ENCODE measurements at regions not wholly inside any gene's neighbourhood (a gene's known extent, or its start where the extent isn't known, plus 50 kb on each side); places are given as distances from the start of the nearest gene placed in this dataset.

DNA sequence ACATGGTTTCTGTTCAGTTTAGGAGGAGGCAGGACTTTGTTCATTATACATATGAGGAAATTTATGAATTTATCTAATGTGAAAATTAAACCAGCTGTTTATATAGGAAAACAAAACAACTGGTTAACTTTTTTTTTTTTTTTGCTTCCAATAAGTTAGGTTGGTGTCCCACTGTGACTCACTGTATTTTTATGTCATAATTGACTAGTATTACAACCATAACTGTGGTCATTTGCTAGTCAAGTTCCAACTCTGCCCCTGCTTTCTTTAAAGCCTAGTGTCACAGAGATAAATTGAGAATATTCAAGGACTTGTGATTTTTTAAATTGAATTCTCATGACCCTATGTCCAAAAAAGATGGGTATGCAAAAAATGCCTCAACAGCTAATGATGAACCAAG, 227.7 kb downstream of the BCAT1 start:
- DNase-seq: no peak

DNA sequence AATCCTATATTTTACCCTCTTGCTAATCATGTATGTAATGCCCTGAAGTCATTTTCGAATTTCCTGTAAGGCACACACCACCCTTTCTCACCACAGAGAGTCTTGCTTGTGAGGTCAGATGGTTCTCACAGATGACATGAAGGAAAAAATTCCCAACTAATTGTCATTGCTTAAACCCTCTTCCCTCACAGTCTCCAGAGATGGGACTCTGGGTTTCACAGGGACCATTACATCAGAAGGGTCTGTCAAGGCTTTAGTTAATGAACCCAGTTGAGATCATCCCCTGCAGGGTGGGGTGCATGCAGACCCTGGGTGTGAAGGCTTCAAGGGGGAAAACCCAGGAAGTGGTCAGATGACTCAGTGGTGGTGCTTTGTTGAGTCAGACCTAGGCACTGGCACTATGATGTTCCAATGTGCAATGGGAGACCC, 229.6 kb downstream of the BCAT1 start:
- peak; percentile 70 for DNase-seq

DNA sequence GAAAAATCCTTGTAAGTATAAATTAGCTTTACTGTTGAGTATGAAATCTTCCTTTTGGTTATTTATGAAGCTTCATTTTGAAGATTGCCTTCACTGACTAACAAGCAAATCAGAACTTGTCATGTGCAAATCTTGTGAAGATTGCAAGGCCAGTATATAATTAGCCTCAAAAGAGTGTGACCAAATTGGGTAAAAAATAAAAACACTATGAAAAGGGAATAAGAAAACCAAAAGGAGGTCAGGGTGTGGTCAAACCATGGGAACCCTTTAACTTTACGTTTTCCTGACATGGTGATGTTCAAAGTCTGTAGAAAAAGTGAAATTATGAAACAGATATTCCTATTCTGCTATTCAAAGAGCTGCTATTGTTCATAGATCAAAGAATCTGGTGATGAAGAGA, 230.3 kb downstream of the BCAT1 start:
- DNase-seq: no peak

DNA sequence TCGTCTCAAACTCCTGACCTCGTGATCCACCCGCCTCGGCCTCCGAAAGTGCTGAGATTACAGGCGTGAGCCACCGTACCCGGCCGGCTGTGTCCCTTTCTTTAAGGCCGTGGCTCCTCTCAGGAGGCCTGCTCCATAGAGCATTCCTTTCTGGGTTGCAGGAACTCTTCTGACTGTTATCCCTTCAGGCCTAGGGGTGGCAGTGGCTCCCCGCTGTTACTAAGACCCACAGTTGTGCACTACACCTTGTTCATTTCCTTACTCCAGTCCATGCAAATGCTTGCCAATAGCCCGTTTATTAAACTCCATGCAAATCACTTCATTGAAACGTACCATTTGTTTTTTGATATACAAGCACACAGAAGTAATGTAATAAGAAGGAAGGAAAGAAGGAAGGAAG, 234.7 kb downstream of the BCAT1 start:
- no peak for DNase-seq

DNA sequence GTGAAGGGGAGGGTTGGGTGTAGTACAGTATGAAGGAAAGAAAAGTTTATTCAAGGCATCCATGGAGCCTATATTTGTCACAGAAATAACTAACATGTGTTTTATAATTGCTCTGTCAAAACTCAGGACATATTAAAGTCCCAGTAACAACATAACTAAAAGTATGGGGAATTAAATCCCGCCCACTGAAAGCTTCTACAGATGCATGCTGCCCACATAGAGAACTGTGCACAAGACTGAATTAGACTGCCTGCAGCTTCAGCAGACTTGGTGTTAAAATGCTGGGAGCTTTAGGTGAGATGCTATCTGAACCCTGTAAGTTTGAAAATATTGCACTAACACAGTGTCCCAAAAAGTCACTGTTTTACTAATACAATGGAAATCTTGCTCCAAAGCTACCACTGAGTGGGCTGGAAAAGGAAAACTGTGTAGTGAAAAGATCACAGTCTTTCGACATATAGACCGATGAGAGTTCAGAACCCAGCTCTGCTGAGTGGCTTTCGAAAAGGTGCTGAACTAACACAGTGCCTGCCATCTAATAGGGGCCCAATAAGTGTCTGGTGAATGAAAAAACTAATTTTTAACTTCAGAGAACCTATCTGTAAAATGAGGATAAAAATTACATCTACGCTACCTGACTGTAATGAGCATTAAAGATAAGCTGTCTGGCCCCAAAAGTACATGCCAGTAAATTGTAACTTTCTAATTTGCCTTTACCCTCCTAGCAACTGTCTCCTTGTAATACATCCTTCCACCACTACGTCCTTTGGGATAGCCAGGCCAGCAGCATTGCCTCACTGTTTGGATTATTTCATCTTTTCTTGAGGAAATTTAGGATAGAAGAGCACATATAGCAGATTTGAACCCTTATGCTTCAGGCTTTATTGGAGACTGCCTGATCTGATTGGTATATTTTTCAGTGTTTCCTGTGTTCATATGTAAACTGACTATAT, 237.6 kb downstream of the BCAT1 start:
- DNase-seq: no peak

DNA sequence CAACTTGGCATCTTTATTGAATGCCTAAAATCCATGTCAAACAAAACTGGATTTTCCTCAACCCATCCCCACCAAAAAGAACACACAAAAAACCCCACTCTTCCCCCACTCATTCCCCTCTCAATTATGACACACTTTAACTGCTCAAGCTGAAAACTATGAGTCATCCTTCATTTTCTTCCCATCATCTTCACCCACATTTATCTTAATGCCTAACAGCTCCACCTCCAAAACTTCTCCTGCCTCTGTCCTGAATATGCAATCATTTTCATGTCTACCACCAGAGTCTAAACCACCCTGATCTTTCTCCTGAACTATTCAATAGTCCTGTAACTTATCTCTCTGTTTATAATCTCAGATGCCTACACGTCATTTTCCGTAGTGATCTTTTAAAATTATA, 239.7 kb downstream of the BCAT1 start:
- DNase-seq: no peak

DNA sequence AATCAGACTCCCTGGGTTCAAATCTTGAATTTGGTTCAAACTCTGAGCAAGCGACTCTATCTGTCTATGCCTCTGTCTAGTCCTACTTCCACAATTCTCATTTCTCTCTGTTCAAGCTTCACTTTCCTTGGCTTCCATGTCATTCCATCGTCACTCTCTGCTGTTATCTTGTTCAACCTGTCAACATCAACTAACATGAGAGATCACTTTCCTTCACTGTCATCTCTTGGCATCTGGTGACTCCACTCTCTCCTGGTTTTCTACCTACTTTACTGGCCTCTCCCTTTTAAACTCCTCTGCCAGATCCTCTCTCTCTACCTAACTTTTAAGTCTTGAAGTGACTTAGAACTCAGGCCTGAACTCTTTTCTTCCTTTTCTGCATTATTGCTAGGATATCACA, 240.2 kb downstream of the BCAT1 start:
- DNase-seq: no peak

DNA sequence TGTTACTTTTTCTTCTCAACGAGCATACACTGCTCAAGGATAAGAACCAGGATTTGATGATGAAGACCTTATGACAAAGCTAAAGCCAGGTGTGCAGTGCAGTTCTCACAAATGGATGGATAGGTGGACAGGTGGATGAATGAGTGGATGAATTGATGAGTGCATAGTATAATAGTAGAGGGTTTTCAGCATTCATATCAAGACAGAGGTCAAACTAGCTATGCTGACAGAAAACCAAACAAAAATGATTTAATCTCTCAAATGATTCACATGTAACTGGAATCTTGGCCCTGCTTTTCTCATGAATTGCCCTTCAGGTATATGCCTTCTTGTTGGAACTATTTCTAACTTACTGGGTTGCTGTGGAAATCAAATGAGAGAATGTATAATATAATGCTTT, 240.9 kb downstream of the BCAT1 start:
- no peak for DNase-seq

DNA sequence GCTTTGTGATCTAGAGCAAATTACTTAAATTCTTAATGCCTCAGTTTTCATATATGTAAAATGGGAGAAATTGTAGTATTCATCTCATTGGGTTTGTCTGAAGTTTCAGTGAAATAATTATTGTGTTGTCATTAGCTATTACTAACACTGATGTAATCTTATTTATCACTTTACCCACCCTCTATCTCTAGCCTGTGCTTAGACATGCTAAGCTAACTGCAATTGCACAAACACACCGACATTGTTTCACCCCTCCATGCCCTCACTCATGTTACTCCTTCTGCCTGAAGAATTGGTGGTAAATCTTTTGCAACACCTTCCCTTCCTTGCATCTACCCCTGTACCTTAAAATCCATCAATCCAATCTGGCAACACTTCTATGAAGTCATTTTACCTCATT, 241.6 kb downstream of the BCAT1 start:
- no peak for DNase-seq

DNA sequence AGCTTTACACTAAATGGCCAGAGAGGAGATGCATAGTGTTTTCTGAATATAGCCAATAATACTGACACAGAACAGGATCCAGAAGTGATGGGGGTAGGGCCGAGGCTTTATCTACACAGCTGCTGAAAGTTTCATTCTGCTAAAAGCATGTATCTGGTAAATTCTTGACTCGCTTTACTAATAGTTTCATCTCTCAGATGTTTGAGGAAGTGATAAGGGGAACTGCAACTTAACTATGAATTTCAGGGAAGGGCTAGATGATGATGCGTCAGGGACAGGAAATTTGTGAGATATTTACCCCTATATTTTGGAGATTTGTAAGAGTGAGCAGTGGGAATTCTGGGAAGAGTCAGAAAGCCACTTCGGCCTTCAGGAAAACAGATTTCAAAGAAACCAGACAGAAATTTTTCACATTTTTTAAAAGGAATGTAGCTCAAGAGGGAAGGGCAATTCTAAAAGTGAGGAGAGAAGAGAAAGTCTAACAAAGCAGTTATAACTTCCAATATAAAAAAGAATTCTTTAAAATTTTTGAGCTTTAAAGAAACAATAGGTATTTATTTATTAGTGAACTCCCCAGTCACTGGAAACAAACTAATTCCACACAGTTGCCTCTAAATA, 243.1 kb downstream of the BCAT1 start:
- no peak for DNase-seq

DNA sequence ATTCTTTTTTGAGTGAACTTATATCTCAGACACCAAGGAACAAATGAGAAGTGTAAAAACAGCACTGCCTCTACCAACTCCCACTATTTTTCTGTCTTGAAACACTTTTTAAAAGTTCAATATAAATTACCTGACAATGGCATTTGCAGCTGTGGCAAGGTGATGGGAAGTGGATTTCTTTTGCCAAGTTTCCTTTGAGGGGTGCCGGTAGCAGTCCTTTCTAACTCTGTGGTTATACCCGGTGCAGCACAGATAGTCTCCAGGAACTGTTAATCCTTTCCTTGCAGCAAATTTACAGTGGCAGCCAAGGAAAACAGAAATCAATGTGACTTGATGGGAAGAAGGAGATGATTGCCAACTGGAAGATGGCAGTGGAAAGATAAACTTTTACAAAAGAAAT, 243.7 kb downstream of the BCAT1 start:
- no peak for DNase-seq

DNA sequence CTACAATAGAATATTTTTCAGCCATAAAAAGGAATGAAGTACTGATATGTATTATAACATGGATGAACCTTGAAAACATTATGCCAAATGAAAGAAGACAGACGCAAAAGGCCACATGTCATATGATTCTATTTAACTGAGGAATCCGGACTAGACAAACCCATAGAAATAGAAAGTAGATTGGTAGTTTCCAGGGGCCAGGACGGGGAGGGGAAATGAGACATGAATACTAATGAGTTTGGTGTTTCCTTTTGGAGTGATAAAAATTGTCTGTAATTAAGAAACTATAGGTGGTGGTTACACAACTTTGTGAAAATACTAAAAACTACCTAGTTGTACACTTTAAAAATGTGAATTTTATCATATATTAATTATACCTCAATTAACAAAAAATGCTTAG, 247.6 kb downstream of the BCAT1 start:
- DNase-seq: no peak

DNA sequence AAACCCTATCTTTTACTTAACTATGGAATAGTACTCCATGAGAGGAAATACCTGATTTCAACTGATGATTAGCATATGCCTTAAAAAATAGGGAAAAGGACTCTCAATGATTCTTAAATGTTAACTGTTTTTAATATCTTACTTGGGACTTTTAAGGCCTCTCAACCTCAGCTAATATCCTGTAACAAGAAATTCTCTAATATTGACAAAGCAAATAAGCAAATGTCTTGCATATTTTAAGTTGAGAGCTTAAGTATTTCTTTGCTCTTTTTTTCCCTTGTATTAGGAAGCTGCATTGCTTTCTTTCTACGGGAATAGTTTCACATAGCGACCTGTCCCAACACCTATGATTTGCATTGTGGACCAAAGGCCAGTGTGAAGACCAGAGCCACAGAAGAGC, 249.9 kb downstream of the BCAT1 start:
- DNase-seq: no peak

DNA sequence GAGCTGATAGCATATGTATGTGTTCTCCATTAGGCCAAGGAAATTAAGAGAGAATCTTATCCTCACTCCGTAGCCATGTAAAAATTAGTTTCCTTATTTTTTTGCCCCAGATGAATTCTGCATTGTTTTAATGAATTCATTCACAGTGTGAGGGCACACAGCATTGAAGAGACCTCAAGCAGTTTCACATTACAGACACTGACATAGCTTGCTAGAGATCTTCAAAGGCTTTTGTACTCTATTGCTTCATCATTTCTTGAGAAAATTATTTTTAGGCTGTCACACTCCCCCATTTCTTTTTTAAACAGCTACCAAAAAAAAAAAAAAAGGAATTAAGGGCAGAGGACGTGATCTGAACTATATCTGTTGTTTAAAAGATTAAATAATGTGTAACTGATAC, 251.1 kb downstream of the BCAT1 start:
- DNase-seq: no peak

DNA sequence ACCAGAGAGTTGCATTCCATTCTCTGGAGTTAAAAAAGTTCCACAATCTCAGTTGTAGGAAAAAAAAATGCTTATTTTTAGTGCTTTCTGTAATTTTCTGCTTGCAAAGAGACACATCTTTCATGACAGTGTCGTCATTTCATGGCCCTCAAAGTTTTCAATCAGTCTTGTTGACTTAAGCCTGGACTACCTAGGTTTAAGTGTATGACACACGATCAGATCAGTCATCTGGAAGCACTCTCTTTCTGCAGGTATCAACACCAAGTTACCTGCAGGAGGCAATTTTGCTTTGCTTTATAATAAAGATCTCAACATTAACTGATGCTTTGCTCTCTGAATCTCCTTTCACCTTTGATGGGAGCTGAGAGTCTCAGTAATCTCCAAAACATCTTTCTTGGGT, 251.6 kb downstream of the BCAT1 start:
- DNase-seq: no peak

DNA sequence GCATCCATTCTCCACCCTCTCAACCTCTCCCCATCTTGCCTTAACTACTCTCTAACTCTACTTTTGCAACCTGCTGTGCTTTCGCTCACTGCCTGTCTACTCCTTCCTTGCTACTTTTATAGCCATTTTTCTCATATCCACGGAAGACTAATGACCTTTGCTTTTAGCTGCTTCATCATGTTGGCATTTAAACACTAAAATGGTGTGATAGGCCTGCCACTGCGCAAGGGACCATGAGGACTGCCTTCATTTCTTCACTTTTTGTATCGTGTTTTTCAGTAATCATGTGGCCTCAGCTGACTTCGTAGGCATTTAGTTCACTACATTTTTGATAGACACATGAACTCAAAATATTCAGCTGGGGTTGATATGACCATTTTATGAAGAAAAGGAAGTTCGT, 252.1 kb downstream of the BCAT1 start:
- DNase-seq: no peak

DNA sequence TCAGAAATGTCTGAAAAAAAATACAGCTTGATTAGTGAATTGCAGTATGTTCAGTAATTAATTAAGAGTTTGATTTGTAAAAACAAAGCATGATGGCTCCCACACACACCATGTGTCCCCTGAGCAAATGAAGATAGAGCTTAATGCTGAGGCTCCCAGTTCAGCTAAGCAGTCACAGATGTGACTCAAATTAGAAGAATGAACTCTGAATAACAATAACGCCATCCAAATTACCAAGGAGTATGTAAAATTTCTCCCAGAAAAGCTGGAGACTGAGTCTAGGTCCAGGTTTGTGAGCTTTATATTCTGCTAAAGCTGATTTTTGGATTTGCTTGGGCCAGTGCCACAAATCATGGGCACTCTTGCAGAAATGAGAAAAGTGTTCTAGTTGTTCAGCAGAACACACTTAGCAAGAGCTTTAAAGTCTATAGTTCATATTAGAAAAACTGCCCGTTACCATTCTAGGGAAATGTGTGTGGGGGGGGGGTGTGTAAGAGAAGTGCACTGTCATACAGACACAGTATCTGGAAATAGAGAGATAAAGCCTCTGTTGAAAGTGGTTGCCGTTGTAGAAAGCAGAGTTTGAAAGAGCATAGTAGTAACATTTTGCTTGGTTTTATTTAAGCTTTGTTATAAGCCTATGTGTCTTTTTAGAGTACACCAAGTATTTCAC, 253.1 kb downstream of the BCAT1 start:
- DNase-seq: no peak

DNA sequence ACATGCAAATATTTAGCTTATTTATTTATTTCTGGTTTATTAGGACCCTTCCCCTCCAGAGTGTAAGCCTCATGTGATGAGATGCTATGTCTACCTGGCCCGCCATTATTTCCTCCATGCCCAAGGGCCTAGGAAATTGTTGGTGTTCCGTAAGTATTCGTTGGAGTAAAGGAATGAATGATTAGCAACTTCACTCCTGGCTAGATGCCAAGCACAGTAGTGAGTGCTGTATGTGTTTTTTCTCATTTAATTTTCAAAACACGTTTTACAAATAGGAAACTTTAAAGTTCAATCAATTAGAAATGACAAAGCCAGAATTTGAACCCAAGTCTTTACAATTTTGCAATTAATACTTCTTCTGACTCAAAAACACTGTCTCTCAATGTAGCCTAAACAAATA, 253.8 kb downstream of the BCAT1 start:
- DNase-seq: no peak

DNA sequence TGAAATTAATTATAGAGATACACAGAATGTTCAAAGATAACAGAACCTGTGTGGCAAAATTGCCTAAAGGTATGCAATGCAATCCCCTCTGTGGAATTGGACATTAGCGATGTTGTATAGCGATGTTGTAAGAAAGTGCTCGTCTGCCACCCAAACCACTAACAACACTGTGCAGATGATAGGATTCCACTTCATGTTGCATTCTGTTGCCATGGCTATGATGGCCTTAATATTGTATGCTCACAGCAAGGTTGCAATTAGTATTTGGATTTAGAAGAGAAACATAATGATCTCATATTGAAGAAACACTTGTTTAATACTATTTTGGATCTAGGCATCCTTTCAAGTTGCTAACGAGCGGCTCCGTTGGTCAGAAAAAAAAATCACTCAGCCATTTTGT, 260.3 kb downstream of the BCAT1 start:
- DNase-seq: no peak

DNA sequence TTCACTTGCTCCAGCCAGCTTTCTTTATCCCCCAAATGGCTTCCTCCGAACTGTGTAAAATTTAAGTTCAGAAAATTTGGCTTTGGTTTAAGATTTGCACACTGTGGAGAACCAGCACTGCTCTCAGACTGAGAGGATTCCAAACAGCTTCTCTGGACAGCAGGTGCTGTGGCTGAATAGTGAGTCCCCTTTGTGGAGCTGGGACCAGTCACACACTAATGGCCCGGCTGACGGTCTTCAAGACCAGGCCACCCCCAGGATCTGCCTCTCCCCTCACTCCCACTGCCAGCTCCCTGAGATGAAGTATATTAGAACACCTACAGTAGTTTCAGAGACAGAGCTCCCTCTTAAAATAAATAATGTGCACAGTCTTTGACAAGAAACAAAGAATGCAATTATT, 267.3 kb downstream of the BCAT1 start:
- DNase-seq: no peak

DNA sequence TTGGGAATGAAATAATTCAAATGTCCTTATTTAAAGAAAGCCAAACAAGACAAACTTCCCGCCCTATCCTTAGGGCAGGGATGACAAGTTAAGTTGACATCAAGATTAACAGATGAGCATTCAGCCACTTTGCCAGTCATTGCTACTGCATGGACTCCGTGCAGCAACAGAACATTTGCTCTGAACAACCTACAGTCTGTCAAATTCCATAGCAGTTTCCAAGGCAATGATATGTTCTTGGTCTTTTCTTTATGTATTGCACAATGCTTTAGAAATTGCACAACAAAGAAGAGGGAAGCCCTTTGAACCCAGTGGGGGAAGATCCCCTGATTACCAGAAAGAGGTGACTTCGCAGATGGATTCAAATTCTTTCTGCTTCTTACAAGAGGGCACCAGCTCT, 269.8 kb downstream of the BCAT1 start:
- DNase-seq: no peak

DNA sequence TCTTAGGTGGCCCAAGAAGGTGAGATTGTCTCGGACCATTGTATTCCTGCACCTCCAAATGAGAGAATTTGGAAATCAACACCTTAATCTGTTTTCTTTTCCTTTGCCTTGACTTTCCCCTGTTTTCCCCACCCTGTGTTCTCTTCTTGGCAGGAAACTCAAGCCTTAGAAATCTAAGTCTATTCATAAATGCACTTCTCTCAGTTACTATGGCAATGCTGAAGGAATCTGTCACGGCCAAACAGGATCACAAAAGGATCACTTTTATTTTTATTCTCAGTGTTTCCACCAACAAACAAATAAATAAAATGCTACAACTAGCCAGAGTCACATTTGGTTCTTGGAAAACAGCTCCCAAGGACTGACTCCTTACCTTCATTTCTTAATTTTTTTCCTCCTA, 270.5 kb downstream of the BCAT1 start:
- no peak for DNase-seq

DNA sequence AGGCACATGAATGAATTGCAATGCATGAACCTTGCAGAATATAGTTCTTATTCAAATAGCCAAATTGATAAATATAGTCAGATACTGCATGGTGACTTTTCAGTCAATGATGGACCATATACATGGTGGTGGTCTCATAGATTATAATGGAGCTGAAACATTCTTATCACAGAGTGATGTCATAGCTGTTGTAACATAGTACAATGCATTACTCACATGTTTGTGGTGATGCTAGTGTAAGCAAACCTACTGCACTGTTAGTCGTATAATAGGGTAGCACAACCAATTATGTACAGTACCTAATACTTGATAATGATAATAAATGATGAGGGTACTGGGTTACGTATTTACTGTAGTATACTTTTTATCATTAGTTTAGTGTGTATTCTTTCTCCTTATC, 280.3 kb downstream of the BCAT1 start:
- no peak for DNase-seq
